ENCODE measurements at regions not wholly inside any gene's neighbourhood (a gene's known extent, or its start where the extent isn't known, plus 50 kb on each side); places are given as distances from the start of the nearest gene placed in this dataset.

- H3K4me1 ChIP-seq (ENCODE audit: control insufficient read depth in 1 of 2, insufficient read depth in 2 of 2, low read length in 2 of 2) = 0 out of 4 replicates have a peak, but pooled peaks cover 0 to 5% of the 10 kb centered on the region in 2 experiments
- no peak overlapping the region for H3K4me2 ChIP-seq (ENCODE audit: low read length)
- no TSS peak for BruUV-seq (replicated peaks)
- POLR2A ChIA-PET = no interaction called here
- no peaks in the 10 kb centered on the region for H4K20me1 ChIP-seq (ENCODE audit: insufficient read depth)
- intact Hi-C loops (cut with micrococcal nuclease) = no loop called here
- H3K9me2 ChIP-seq (ENCODE audit: insufficient read depth) = no peaks in the 10 kb centered on the region
- no peak overlapping the region for H3K4me3 ChIP-seq (replicated peaks in 1 of 2; ENCODE audit: low read depth in 1 of 2, low read length in 2 of 2)
- no peaks in the 10 kb centered on the region for H3K36me3 ChIP-seq (ENCODE audit: control insufficient read depth in 1 of 2, insufficient read depth in 2 of 2, low read length in 2 of 2)
- no peak overlapping the region for H2AFZ ChIP-seq (ENCODE audit: low read depth, low read length, poor library complexity, severe bottlenecking)
- H3K27ac ChIP-seq (ENCODE audit: low read depth, low read length) = no peak overlapping the region
- no peak for TF ChIP-seq SIN3A (IDR thresholded peaks at IDR 0.05; ENCODE audit: low read depth)
- TF ChIP-seq, protein P1, sequence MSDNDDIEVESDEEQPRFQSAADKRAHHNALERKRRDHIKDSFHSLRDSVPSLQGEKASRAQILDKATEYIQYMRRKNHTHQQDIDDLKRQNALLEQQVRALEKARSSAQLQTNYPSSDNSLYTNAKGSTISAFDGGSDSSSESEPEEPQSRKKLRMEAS (IDR thresholded peaks at IDR 0.05) = no peak
- no peak for TF ChIP-seq JUND (IDR thresholded peaks at IDR 0.05)
- TF ChIP-seq ELF1 (IDR thresholded peaks at IDR 0.05; ENCODE audit: borderline replicate concordance, low read depth) = no peak
- TF ChIP-seq SRF (IDR thresholded peaks at IDR 0.05; ENCODE audit: low read depth) = no peak
- no peak for TF ChIP-seq POLR2A (IDR thresholded peaks at IDR 0.05; ENCODE audit: borderline replicate concordance, extremely low read depth, insufficient read depth, insufficient read length)
- no peak for TF ChIP-seq EGR1 (IDR thresholded peaks at IDR 0.05; ENCODE audit: low read depth)
- no peak for TF ChIP-seq TCF7L2 (IDR thresholded peaks at IDR 0.05; ENCODE audit: borderline replicate concordance, extremely low read depth, insufficient read depth, insufficient read length)
- no peak for TF ChIP-seq YY1 (IDR thresholded peaks at IDR 0.05; ENCODE audit: extremely low read depth, insufficient replicate concordance, low read depth, low read length)
- no peak for TF ChIP-seq SP1 (IDR thresholded peaks at IDR 0.05; ENCODE audit: low read depth)
- RAD21 ChIA-PET (ENCODE audit: low non-redundant PET in 1 of 2, low total read pairs in 2 of 2, uncharacterized antibody in 2 of 2, unreplicated experiment in 2 of 2) = no interaction called here
- H3K27me3 ChIP-seq (ENCODE audit: insufficient read depth, low read length) = 0 out of 2 replicates have a peak, but pooled peaks cover 3% of the 10 kb centered on the region
- no peaks in the 10 kb centered on the region for H3K79me2 ChIP-seq (ENCODE audit: insufficient read depth, low read length)
- no peak overlapping the region for H3K9ac ChIP-seq (ENCODE audit: low read length)
- no peaks in the 10 kb centered on the region for H3K9me3 ChIP-seq (ENCODE audit: control insufficient read depth in 1 of 2, insufficient read depth in 1 of 2, low read depth in 1 of 2, low read length in 2 of 2)
- no peak for DNase-seq (ENCODE audit: low read depth, low spot score)
- CTCF ChIA-PET = no interaction called here
- ATAC-seq = no peak
Measured at GRCh38 chr9:14438232-14439021, 124.5 kb upstream of the NFIB start.

Measured in HCT116 (cell line).